ENCODE measurements at regions not wholly inside any gene's neighbourhood (a gene's known extent, or its start where the extent isn't known, plus 50 kb on each side); places are given as distances from the start of the nearest gene placed in this dataset.

GRCh38 chr12:54749191-54749818 lies 101.1 kb upstream of the DCD start:
- Histone ChIP-seq H3K9me2 (ENCODE audit: insufficient read depth, low read length) (no peaks in the 10 kb centered on the region), H3K4me3 (ENCODE audit: low read depth, low read length, poor library complexity, severe bottlenecking) (no peak overlapping the region), H2AFZ (ENCODE audit: low read length) (no peak overlapping the region), H3K79me2 (ENCODE audit: insufficient read depth, low read depth, low read length) (no peaks in the 10 kb centered on the region), H3K27ac (ENCODE audit: low read depth, low read length, poor library complexity, severe bottlenecking) (no peak overlapping the region), H3K9me3 (ENCODE audit: low read length) (no peaks in the 10 kb centered on the region), H3K36me3 (ENCODE audit: insufficient read depth, low read length) (no peaks in the 10 kb centered on the region), H3K4me2 (ENCODE audit: low read length) (no peak overlapping the region), H3K4me1 (ENCODE audit: insufficient read depth, low read length, poor library complexity, severe bottlenecking) (no peaks in the 10 kb centered on the region), H4K20me1 (ENCODE audit: insufficient read depth, low read length) (no peaks in the 10 kb centered on the region)
- CTCF ChIA-PET (ENCODE audit: unreplicated experiment): interaction anchor here (0.6 to 1.3 kb wide), 3 partner anchors 107 to 393 kb away, joined by 3 to 4 read pairs (median 4); no protein-coding TSS in a partner anchor
- intact Hi-C loops (cut with micrococcal nuclease; ENCODE audit: unreplicated experiment): loop anchor here (1.0 to 5.0 kb wide), 3 partner anchors 103 to 323 kb away; partner anchors contain the start of gene MUCL1
- POLR2A ChIA-PET: interaction anchor here (0.6 to 0.9 kb wide), 3 partner anchors 8 to 1098 kb away, joined by 3 read pairs; no protein-coding TSS in a partner anchor
- no TSS peak for BruUV-seq (replicated peaks)
- TF ChIP-seq EZH2phosphoT487 (IDR thresholded peaks at IDR 0.05; ENCODE audit: borderline replicate concordance, low read depth, low read length) (no peak), CTCF (conservative IDR thresholded peaks at IDR 0.05; ENCODE audit: low read length) (peak; percentile 96)
- peak; percentile 67 for DNase-seq (ENCODE audit: low spot score)

- Histone ChIP-seq H3K4me1 (ENCODE audit: insufficient read depth, low read length, poor library complexity, severe bottlenecking) (no peaks in the 10 kb centered on the region), H3K27ac (ENCODE audit: low read depth, low read length, poor library complexity, severe bottlenecking) (no peak overlapping the region), H3K36me3 (ENCODE audit: insufficient read depth, low read length) (no peaks in the 10 kb centered on the region), H3K9me3 (ENCODE audit: low read length) (no peaks in the 10 kb centered on the region), H4K20me1 (ENCODE audit: insufficient read depth, low read length) (no peaks in the 10 kb centered on the region), H3K4me2 (ENCODE audit: low read length) (no peak overlapping the region), H3K79me2 (ENCODE audit: insufficient read depth, low read depth, low read length) (no peaks in the 10 kb centered on the region), H2AFZ (ENCODE audit: low read length) (no peak overlapping the region), H3K9me2 (ENCODE audit: insufficient read depth, low read length) (no peaks in the 10 kb centered on the region), H3K4me3 (ENCODE audit: low read depth, low read length, poor library complexity, severe bottlenecking) (no peak overlapping the region)
- TF ChIP-seq EZH2phosphoT487 (IDR thresholded peaks at IDR 0.05; ENCODE audit: borderline replicate concordance, low read depth, low read length): no peak
- TF ChIP-seq CTCF (conservative IDR thresholded peaks at IDR 0.05; ENCODE audit: low read length): no peak
- CTCF ChIA-PET (ENCODE audit: unreplicated experiment): no interaction called here
- POLR2A ChIA-PET: no interaction called here
- intact Hi-C loops (cut with micrococcal nuclease; ENCODE audit: unreplicated experiment): no loop called here
- DNase-seq (ENCODE audit: low spot score): no peak
- BruUV-seq (replicated peaks): no TSS peak
Measured at GRCh38 chr12:54744590-54744989, 96.4 kb upstream of the DCD start.

- Histone ChIP-seq H3K4me2 (ENCODE audit: low read length) (no peak overlapping the region), H3K27ac (ENCODE audit: low read depth, low read length, poor library complexity, severe bottlenecking) (no peak overlapping the region), H3K9me3 (ENCODE audit: low read length) (no peaks in the 10 kb centered on the region), H4K20me1 (ENCODE audit: insufficient read depth, low read length) (no peaks in the 10 kb centered on the region), H3K9me2 (ENCODE audit: insufficient read depth, low read length) (no peaks in the 10 kb centered on the region), H3K79me2 (ENCODE audit: insufficient read depth, low read depth, low read length) (no peaks in the 10 kb centered on the region), H2AFZ (ENCODE audit: low read length) (no peak overlapping the region), H3K4me3 (ENCODE audit: low read depth, low read length, poor library complexity, severe bottlenecking) (no peak overlapping the region), H3K36me3 (ENCODE audit: insufficient read depth, low read length) (no peaks in the 10 kb centered on the region), H3K4me1 (ENCODE audit: insufficient read depth, low read length, poor library complexity, severe bottlenecking) (no peaks in the 10 kb centered on the region)
- POLR2A ChIA-PET: interaction anchor here (0.6 kb wide), 1 partner anchor 39 kb away, joined by 3 read pairs; no protein-coding TSS in a partner anchor
- CTCF ChIA-PET (ENCODE audit: unreplicated experiment): no interaction called here
- BruUV-seq (replicated peaks): no TSS peak
- intact Hi-C loops (cut with micrococcal nuclease; ENCODE audit: unreplicated experiment): no loop called here
- no peak for DNase-seq (ENCODE audit: low spot score)
- TF ChIP-seq CTCF (conservative IDR thresholded peaks at IDR 0.05; ENCODE audit: low read length) (no peak), EZH2phosphoT487 (IDR thresholded peaks at IDR 0.05; ENCODE audit: borderline replicate concordance, low read depth, low read length) (no peak)
Measured at GRCh38 chr12:54740882-54741281, 92.7 kb upstream of the DCD start.
